ENCODE measurements at regions not wholly inside any gene's neighbourhood (a gene's known extent, or its start where the extent isn't known, plus 50 kb on each side); places are given as distances from the start of the nearest gene placed in this dataset.

DNA sequence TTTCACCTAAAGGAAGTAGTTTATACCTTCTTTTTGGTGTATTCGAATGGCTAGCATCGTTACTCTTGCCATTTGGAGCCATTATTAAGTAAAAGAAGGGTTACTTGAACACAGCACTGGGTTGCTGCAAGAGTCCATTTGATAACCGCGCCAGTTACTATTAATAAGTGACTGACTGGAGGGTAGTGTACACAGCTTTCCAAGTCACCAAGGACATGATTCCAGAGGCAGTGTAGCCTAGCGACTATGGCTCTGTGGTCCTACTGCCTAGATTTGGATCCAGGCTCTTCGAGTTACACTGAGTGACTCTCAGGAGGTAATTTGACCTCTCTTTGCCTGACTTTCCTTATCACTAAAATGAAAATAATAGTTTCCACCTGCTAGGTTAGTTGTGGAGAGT, 206.8 kb downstream of the MEIS1 start:
- no peak for TF ChIP-seq TAF1 (IDR thresholded peaks at IDR 0.05; ENCODE audit: low read depth)
- TF ChIP-seq, protein P1, sequence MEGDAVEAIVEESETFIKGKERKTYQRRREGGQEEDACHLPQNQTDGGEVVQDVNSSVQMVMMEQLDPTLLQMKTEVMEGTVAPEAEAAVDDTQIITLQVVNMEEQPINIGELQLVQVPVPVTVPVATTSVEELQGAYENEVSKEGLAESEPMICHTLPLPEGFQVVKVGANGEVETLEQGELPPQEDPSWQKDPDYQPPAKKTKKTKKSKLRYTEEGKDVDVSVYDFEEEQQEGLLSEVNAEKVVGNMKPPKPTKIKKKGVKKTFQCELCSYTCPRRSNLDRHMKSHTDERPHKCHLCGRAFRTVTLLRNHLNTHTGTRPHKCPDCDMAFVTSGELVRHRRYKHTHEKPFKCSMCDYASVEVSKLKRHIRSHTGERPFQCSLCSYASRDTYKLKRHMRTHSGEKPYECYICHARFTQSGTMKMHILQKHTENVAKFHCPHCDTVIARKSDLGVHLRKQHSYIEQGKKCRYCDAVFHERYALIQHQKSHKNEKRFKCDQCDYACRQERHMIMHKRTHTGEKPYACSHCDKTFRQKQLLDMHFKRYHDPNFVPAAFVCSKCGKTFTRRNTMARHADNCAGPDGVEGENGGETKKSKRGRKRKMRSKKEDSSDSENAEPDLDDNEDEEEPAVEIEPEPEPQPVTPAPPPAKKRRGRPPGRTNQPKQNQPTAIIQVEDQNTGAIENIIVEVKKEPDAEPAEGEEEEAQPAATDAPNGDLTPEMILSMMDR (IDR thresholded peaks at IDR 0.05; ENCODE audit: poor library complexity, severe bottlenecking) = no peak
- TF ChIP-seq EZH2 (IDR thresholded peaks at IDR 0.05; ENCODE audit: borderline replicate concordance, insufficient read depth, low read length, poor library complexity, severe bottlenecking) = no peak
- TF ChIP-seq EP300 (conservative IDR thresholded peaks at IDR 0.05; ENCODE audit: poor library complexity, severe bottlenecking) = no peak
- TF ChIP-seq POLR2AphosphoS5 (IDR thresholded peaks at IDR 0.05) = no peak
- TF ChIP-seq, protein P2, sequence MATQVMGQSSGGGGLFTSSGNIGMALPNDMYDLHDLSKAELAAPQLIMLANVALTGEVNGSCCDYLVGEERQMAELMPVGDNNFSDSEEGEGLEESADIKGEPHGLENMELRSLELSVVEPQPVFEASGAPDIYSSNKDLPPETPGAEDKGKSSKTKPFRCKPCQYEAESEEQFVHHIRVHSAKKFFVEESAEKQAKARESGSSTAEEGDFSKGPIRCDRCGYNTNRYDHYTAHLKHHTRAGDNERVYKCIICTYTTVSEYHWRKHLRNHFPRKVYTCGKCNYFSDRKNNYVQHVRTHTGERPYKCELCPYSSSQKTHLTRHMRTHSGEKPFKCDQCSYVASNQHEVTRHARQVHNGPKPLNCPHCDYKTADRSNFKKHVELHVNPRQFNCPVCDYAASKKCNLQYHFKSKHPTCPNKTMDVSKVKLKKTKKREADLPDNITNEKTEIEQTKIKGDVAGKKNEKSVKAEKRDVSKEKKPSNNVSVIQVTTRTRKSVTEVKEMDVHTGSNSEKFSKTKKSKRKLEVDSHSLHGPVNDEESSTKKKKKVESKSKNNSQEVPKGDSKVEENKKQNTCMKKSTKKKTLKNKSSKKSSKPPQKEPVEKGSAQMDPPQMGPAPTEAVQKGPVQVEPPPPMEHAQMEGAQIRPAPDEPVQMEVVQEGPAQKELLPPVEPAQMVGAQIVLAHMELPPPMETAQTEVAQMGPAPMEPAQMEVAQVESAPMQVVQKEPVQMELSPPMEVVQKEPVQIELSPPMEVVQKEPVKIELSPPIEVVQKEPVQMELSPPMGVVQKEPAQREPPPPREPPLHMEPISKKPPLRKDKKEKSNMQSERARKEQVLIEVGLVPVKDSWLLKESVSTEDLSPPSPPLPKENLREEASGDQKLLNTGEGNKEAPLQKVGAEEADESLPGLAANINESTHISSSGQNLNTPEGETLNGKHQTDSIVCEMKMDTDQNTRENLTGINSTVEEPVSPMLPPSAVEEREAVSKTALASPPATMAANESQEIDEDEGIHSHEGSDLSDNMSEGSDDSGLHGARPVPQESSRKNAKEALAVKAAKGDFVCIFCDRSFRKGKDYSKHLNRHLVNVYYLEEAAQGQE (IDR thresholded peaks at IDR 0.05; ENCODE audit: borderline replicate concordance) = no peak
- TF ChIP-seq RAD21 (conservative IDR thresholded peaks at IDR 0.05) = no peak
- TF ChIP-seq MXI1 (conservative IDR thresholded peaks at IDR 0.05; ENCODE audit: poor library complexity, severe bottlenecking) = no peak
- no peak for TF ChIP-seq SMC3 (conservative IDR thresholded peaks at IDR 0.05; ENCODE audit: poor library complexity)
